GM23338 (cell line): ENCODE measurements at regions not wholly inside any gene's neighbourhood (a gene's known extent, or its start where the extent isn't known, plus 50 kb on each side); places are given as distances from the start of the nearest gene placed in this dataset.

Source experiments
- ATAC-seq: fragments of 200-7000 bp; cut with Tn5 transposase; 3 replicates; pipeline ENCODE4 v1.9.1; 2020
- DNase-seq: peaks from one replicate; pipeline ENCODE4 v3.0.0-alpha.2; 2015; ENCODE audit warnings: low spot score
- H2AFZ ChIP-seq: fragments of 200-600 bp; sonication (generic); 2 replicates; pipeline ENCODE4 v1.8.0; 2016; ENCODE audit warnings: antibody characterized with exemption, mild to moderate bottlenecking, moderate library complexity
- H3F3A ChIP-seq: fragments of 200-600 bp; sonication (generic); replicated peaks from 2 replicates; pipeline ENCODE4 v1.8.0; 2017; ENCODE audit warnings: antibody characterized with exemption, mixed run types, low read depth
- H3K27ac ChIP-seq: fragments of 200-600 bp; sonication (generic); 2 replicates; pipeline ENCODE4 v1.6.1; 2016; ENCODE audit warnings: low read depth
- H3K27me3 ChIP-seq: fragments of 200-600 bp; sonication (generic); 2 replicates; pipeline ENCODE4 v1.8.0; 2016; ENCODE audit warnings: mild to moderate bottlenecking, mixed run types, moderate library complexity; ENCODE audit not compliant: insufficient read depth
- H3K36me3 ChIP-seq: fragments of 200-600 bp; sonication (generic); 2 replicates; pipeline ENCODE4 v1.8.0; 2016; ENCODE audit warnings: mild to moderate bottlenecking; ENCODE audit not compliant: insufficient read depth
- H3K4me1 ChIP-seq: fragments of 200-600 bp; sonication (generic); 2 replicates; pipeline ENCODE4 v1.8.0; 2016; ENCODE audit warnings: mild to moderate bottlenecking, moderate library complexity; ENCODE audit not compliant: insufficient read depth
- H3K4me2 ChIP-seq: fragments of 200-600 bp; sonication (generic); 2 replicates; pipeline ENCODE4 v1.7.1; 2017; ENCODE audit warnings: mixed run types
- H3K4me3 ChIP-seq: fragments of 200-600 bp; sonication (generic); 2 replicates; pipeline ENCODE4 v1.6.1; 2016; ENCODE audit warnings: mixed run types
- H3K79me2 ChIP-seq: fragments of 200-600 bp; sonication (generic); replicated peaks from 2 replicates; pipeline ENCODE4 v1.8.0; 2017; ENCODE audit warnings: mild to moderate bottlenecking; ENCODE audit not compliant: insufficient read depth
- H3K9me2 ChIP-seq: fragments of 200-600 bp; sonication (generic); 2 replicates; pipeline ENCODE4 v1.8.0; 2017; ENCODE audit not compliant: insufficient read depth
- H4K20me1 ChIP-seq: fragments of 200-600 bp; sonication (generic); replicated peaks from 2 replicates; pipeline ENCODE4 v1.8.0; 2017; ENCODE audit warnings: mild to moderate bottlenecking; ENCODE audit not compliant: insufficient read depth
- H3K27ac Mint-ChIP-seq: 2 replicates; pipeline ENCODE4 v1.8.0; 2020; ENCODE audit warnings: inconsistent platforms, mild to moderate bottlenecking, moderate library complexity, mixed read lengths
- H3K27me3 Mint-ChIP-seq: 3 replicates; pipeline ENCODE4 v1.8.0; 2022; ENCODE audit warnings: low read depth, mild to moderate bottlenecking, moderate library complexity, mixed read lengths, inconsistent platforms; ENCODE audit not compliant: insufficient read depth, poor library complexity
- H3K36me3 Mint-ChIP-seq: 3 replicates; pipeline ENCODE4 v1.8.0; 2021; ENCODE audit warnings: low read depth, mild to moderate bottlenecking, inconsistent platforms, moderate library complexity, mixed read lengths
- H3K4me1 Mint-ChIP-seq: 3 replicates; pipeline ENCODE4 v1.8.0; 2020; ENCODE audit warnings: mild to moderate bottlenecking, inconsistent platforms, mixed read lengths
- H3K4me3 Mint-ChIP-seq: 3 replicates; pipeline ENCODE4 v1.8.0; 2021; ENCODE audit warnings: moderate library complexity, mild to moderate bottlenecking, inconsistent platforms, mixed read lengths
- H3K9me3 Mint-ChIP-seq: 3 replicates; pipeline ENCODE4 v1.8.0; 2020; ENCODE audit warnings: moderate library complexity, mild to moderate bottlenecking, inconsistent platforms, mixed read lengths
- CREB1 ChIP-seq: fragments of 250-450 bp; sonication (Bioruptor Pico); IDR thresholded peaks from 2 replicates; pipeline ENCODE4 v1.5.0; 2020; ENCODE audit warnings: low read depth, mild to moderate bottlenecking, moderate library complexity
- ETS1 ChIP-seq: IDR thresholded peaks from 2 replicates; pipeline ENCODE4 v1.6.1; 2016; ENCODE audit warnings: antibody characterized with exemption
- EZH2phosphoT487 ChIP-seq: fragments of 200-600 bp; sonication (generic); IDR thresholded peaks from one replicate; pipeline ENCODE4 v1.8.1; 2018; ENCODE audit warnings: antibody characterized with exemption; ENCODE audit not compliant: unreplicated experiment
- NANOG ChIP-seq: IDR thresholded peaks from 2 replicates; pipeline ENCODE4 v1.6.1; 2016; ENCODE audit warnings: antibody characterized with exemption, borderline replicate concordance
- REST ChIP-seq: IDR thresholded peaks from one replicate; pipeline ENCODE4 v1.6.1; 2018; ENCODE audit warnings: antibody characterized with exemption; ENCODE audit not compliant: unreplicated experiment
- ZNF462 ChIP-seq: fragments of 250-450 bp; sonication (Bioruptor Pico); IDR thresholded peaks from 2 replicates; pipeline ENCODE4 v1.5.0; 2020; ENCODE audit warnings: mild to moderate bottlenecking, moderate library complexity

- Histone ChIP-seq H3K79me2 (no peaks in the 10 kb centered on the region), H3K36me3 (no peaks in the 10 kb centered on the region), H3K27ac (no peak overlapping the region), H4K20me1 (no peaks in the 10 kb centered on the region), H3K9me2 (no peaks in the 10 kb centered on the region), H3K4me1 (peaks cover 6% of the 10 kb centered on the region; the same call in 1 of the 2 replicates), H2AFZ (no peak overlapping the region), H3K27me3 (peaks cover 13% of the 10 kb centered on the region), H3K4me2 (no peak overlapping the region), H3K4me3 (no peak overlapping the region), H3F3A (0 out of 2 replicates have a peak, but pooled peaks cover 2% of the 10 kb centered on the region)
- Mint-ChIP-seq H3K27me3 (peaks cover 5% of the 10 kb centered on the region), H3K9me3 (no peaks in the 10 kb centered on the region), H3K27ac (no peak overlapping the region), H3K36me3 (no peaks in the 10 kb centered on the region), H3K4me1 (peaks cover 9% of the 10 kb centered on the region; the same call in 2 of the 3 replicates), H3K4me3 (no peak overlapping the region)
- no peak for TF ChIP-seq NANOG
- no peak for TF ChIP-seq ETS1
- TF ChIP-seq EZH2phosphoT487: no peak
- TF ChIP-seq ZNF462 (CRISPR knock-in tag): no peak
- TF ChIP-seq REST: no peak
- no peak for TF ChIP-seq CREB1
- no peak for ATAC-seq
- DNase-seq: no peak
These were observed 130.7 kb upstream of the UBE2E1 start for GRCh38 chr3:23675010-23675409.
